T-helper 1 cell treated with Interleukin-12 subunit alpha and Interleukin-12 subunit beta and Interleukin-4 antibody, amounts not matched to agents 30 μg/mL and 1 μg/mL, for 36 hours (primary cell): ENCODE measurements at regions not wholly inside any gene's neighbourhood (a gene's known extent, or its start where the extent isn't known, plus 50 kb on each side); places are given as distances from the start of the nearest gene placed in this dataset.
"Not testable (repeated sequence)": the region's sequence is repeated elsewhere in the genome, so short reads cannot be mapped to it uniquely, and the experiment has no call there.

Experiments
- H3K27ac Mint-ChIP-seq: one replicate; pipeline ENCODE4 v1.8.0; 2021; ENCODE audit warnings: mild to moderate bottlenecking, mixed read lengths
- H3K27me3 Mint-ChIP-seq: one replicate; pipeline ENCODE4 v1.8.0; 2021; ENCODE audit warnings: low read depth, mixed read lengths
- H3K36me3 Mint-ChIP-seq: one replicate; pipeline ENCODE4 v1.8.0; 2021; ENCODE audit warnings: low read depth, mixed read lengths
- H3K4me1 Mint-ChIP-seq: one replicate; pipeline ENCODE4 v1.8.0; 2021; ENCODE audit warnings: low read depth, mixed read lengths
- H3K4me3 Mint-ChIP-seq: one replicate; pipeline ENCODE4 v1.8.0; 2021; ENCODE audit warnings: mild to moderate bottlenecking, moderate library complexity, mixed read lengths
- H3K9me3 Mint-ChIP-seq: one replicate; pipeline ENCODE4 v1.8.0; 2021; ENCODE audit warnings: mixed read lengths

DNA sequence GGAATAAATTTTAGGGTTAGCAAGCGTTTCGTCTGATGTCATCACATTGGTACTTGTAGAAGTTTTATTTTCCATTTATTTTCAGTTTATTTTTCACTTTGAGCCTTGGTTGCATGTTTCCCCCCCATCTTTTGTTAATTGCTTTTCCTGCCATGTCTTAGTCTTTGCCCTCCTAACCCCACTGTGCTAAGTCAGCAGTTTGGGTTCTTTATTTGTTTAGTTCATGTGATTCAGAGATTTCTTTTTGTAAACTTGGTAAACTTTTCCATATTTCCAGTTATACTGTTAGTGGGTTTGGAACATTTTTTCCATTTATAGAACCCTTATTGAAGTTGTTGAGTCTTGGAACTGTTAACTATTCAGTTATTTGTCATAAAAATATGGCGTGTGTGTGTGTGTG lies 252.9 kb upstream of the ANKH start:
- no peak overlapping the region for H3K27ac Mint-ChIP-seq
- H3K9me3 Mint-ChIP-seq, result peaks cover 8% of the 10 kb centered on the region

DNA sequence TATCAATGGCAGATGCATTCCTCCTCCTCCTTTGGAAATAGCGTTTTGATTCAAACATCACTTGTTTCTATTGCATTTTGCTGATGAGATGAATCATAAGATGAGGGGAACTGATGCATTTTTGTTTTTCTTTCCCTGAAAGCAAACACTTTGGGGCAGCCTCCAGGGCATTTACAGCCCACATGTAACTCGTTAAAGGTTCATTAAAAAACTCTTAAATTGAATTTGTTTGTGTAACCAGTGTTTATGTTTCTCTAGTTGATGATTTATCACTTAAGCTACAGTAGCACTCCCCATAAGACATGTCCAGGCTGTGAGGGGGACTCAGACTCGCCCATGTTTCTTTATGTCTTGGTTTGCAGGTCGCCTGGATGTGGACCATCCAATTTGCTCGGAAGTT lies 246.1 kb upstream of the ANKH start:
- Mint-ChIP-seq H3K4me1 (no peaks in the 10 kb centered on the region), H3K9me3 (peaks cover 8% of the 10 kb centered on the region), H3K4me3 (no peak overlapping the region), H3K36me3 (no peaks in the 10 kb centered on the region), H3K27me3 (no peaks in the 10 kb centered on the region), H3K27ac (no peak overlapping the region)

More for the DNA sequence above, 252.9 kb upstream of the ANKH start:
- Mint-ChIP-seq H3K4me3 (no peak overlapping the region), H3K27me3 (no peaks in the 10 kb centered on the region), H3K4me1 (no peaks in the 10 kb centered on the region), H3K36me3 (no peaks in the 10 kb centered on the region)

- Mint-ChIP-seq H3K36me3 (no peaks in the 10 kb centered on the region), H3K27ac (no peak overlapping the region), H3K4me3 (no peak overlapping the region), H3K9me3 (peaks cover 8% of the 10 kb centered on the region), H3K27me3 (no peaks in the 10 kb centered on the region), H3K4me1 (no peaks in the 10 kb centered on the region)
These were observed 245.4 kb upstream of the ANKH start for GRCh38 chr5:15116996-15117395.

GRCh38 chr5:15106530-15107283 lies 235.1 kb upstream of the ANKH start:
- peaks cover 3% of the 10 kb centered on the region for H3K9me3 Mint-ChIP-seq
- no peaks in the 10 kb centered on the region for H3K36me3 Mint-ChIP-seq
- H3K27ac Mint-ChIP-seq, result no peak overlapping the region

GRCh38 chr5:15105799-15106393 lies 234.3 kb upstream of the ANKH start:
- H3K4me3 Mint-ChIP-seq, result no peak overlapping the region
- H3K27ac Mint-ChIP-seq, result no peak overlapping the region
- peaks cover 3% of the 10 kb centered on the region for H3K9me3 Mint-ChIP-seq
- H3K27me3 Mint-ChIP-seq, result no peaks in the 10 kb centered on the region
- H3K4me1 Mint-ChIP-seq, result peaks cover 3% of the 10 kb centered on the region
- no peaks in the 10 kb centered on the region for H3K36me3 Mint-ChIP-seq

More at GRCh38 chr5:15106530-15107283, 235.1 kb upstream of the ANKH start:
- peaks cover 3% of the 10 kb centered on the region for H3K4me1 Mint-ChIP-seq
- H3K4me3 Mint-ChIP-seq, result no peak overlapping the region
- H3K27me3 Mint-ChIP-seq, result no peaks in the 10 kb centered on the region

DNA sequence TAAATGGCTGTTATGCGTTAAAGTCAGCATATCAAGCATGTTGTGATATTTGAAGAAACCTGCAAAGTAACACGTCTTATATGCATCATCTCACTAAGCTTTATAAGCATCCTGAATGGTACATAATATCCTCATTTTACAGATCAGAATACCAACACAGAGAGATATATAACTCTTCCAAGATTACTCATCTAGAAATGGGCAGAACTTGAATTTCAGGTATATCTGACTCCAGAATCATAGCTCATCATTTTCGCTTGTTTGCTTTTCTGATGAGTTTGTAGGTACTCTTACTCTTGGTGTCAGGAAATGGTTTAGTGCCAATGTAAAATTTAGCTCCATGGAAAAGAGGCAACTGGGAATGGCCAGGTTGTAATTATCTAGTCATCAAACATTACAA lies 232.3 kb upstream of the ANKH start:
- no peaks in the 10 kb centered on the region for H3K27me3 Mint-ChIP-seq
- H3K27ac Mint-ChIP-seq, result no peak overlapping the region

GRCh38 chr5:15103130-15103529 lies 231.6 kb upstream of the ANKH start:
- Mint-ChIP-seq H3K27ac (peak overlapping the region; percentile 3), H3K4me1 (peaks cover 3% of the 10 kb centered on the region), H3K27me3 (no peaks in the 10 kb centered on the region), H3K36me3 (no peaks in the 10 kb centered on the region), H3K4me3 (no peak overlapping the region), H3K9me3 (no peaks in the 10 kb centered on the region)

More for the DNA sequence above, 232.3 kb upstream of the ANKH start:
- H3K36me3 Mint-ChIP-seq, result no peaks in the 10 kb centered on the region
- no peak overlapping the region for H3K4me3 Mint-ChIP-seq
- no peaks in the 10 kb centered on the region for H3K9me3 Mint-ChIP-seq
- H3K4me1 Mint-ChIP-seq, result peaks cover 3% of the 10 kb centered on the region

DNA sequence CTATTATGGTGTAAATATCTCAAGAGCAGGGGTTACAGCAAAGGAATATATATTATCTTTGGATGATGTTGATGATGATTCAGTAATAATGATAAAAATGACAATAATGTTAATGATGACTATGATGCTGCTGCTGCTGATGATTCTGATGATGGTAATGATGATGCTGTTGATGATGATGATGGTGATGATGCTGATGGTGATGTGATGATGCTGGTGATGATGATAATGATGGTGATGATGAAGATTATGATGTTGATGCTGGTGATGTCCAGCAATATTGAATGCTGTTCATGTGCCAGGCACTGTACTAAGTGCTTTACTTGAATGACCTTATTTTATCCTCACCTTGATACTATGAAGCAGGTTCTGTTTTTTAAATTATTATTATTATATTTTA lies 226.0 kb upstream of the ANKH start:
- peaks cover 12% of the 10 kb centered on the region for H3K9me3 Mint-ChIP-seq
- H3K36me3 Mint-ChIP-seq, result no peaks in the 10 kb centered on the region
- no peaks in the 10 kb centered on the region for H3K4me1 Mint-ChIP-seq
- no peak overlapping the region for H3K27ac Mint-ChIP-seq
- no peak overlapping the region for H3K4me3 Mint-ChIP-seq
- no peaks in the 10 kb centered on the region for H3K27me3 Mint-ChIP-seq

- H3K27ac Mint-ChIP-seq, H3K36me3 Mint-ChIP-seq, H3K27me3 Mint-ChIP-seq, H3K4me1 Mint-ChIP-seq, H3K4me3 Mint-ChIP-seq: not testable (repeated sequence)
- peaks cover 12% of the 10 kb centered on the region for H3K9me3 Mint-ChIP-seq
These were observed 225.1 kb upstream of the ANKH start for GRCh38 chr5:15096686-15097085.

- Mint-ChIP-seq H3K27me3 (no peaks in the 10 kb centered on the region), H3K36me3 (no peaks in the 10 kb centered on the region), H3K27ac (no peak overlapping the region), H3K4me1 (no peaks in the 10 kb centered on the region), H3K9me3 (peaks cover 12% of the 10 kb centered on the region), H3K4me3 (no peak overlapping the region)
These were observed 221.2 kb upstream of the ANKH start for GRCh38 chr5:15092801-15093200.

DNA sequence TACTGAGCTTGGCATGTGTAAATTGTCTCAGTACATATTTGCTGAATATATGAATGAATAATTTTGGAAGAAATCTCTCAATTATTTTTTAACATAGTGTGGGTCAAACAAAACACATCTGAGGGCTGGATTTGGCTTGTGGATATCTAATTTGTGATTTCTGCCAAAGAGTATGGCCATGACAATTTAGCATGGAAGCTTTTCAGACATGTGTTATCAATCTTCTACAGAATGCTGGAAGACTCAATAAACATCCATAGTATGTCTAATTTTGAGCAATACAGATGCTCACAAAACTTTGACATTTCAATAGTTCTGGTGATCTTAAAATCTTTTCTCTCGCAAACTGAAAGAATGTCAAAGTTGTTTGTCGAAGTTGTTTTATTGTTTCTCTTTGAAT lies 214.1 kb upstream of the ANKH start:
- no peaks in the 10 kb centered on the region for H3K4me1 Mint-ChIP-seq
- H3K27me3 Mint-ChIP-seq, result no peaks in the 10 kb centered on the region
- H3K27ac Mint-ChIP-seq, result no peak overlapping the region
- peaks cover 2% of the 10 kb centered on the region for H3K9me3 Mint-ChIP-seq
- H3K4me3 Mint-ChIP-seq, result no peak overlapping the region
- H3K36me3 Mint-ChIP-seq, result no peaks in the 10 kb centered on the region

DNA sequence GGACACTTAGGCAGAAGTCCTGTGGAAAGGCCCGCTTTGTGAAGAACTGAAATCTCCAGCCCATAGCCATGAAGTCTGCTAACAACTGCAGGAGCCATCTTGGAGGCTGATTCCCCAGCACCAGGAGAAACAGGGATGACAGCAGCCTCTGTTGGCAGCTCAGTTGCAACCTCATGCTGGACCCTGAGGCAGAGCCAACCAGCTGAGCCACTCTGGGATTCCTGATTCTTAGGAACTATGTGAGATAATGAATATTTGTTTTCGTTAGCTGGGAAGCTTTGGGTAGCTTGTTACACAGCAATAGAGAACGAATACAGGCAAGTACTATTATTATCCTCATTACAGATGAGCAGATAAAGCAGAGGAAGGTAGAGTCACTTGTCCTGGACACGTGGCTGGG lies 210.5 kb upstream of the ANKH start:
- H3K4me1 Mint-ChIP-seq, result no peaks in the 10 kb centered on the region
- H3K27me3 Mint-ChIP-seq, result no peaks in the 10 kb centered on the region
- H3K9me3 Mint-ChIP-seq, result peaks cover 8% of the 10 kb centered on the region
- H3K27ac Mint-ChIP-seq, result no peak overlapping the region
- H3K4me3 Mint-ChIP-seq, result no peak overlapping the region
- no peaks in the 10 kb centered on the region for H3K36me3 Mint-ChIP-seq

DNA sequence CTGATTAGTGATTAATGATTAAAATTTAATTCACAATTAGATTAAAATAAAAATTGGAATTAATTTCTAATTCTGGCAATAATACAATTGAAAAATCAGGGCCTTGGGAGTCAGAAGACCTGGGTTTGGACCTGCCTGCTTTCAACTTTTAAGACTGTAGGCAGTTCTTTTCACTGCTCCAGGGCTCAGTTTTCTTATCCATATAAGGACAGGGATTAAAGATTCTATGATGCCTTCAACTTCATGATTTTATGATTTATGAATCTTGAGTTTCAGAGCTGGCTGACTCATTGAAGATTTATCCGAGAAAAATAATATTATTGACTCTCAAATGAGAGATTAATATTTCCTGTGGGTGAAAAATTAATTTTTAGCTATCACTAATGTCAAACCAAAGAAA lies 208.6 kb upstream of the ANKH start:
- no peak overlapping the region for H3K27ac Mint-ChIP-seq
- H3K4me3 Mint-ChIP-seq, result no peak overlapping the region
- H3K4me1 Mint-ChIP-seq, result no peaks in the 10 kb centered on the region
- H3K27me3 Mint-ChIP-seq, result no peaks in the 10 kb centered on the region
- peaks cover 8% of the 10 kb centered on the region for H3K9me3 Mint-ChIP-seq
- H3K36me3 Mint-ChIP-seq, result no peaks in the 10 kb centered on the region

DNA sequence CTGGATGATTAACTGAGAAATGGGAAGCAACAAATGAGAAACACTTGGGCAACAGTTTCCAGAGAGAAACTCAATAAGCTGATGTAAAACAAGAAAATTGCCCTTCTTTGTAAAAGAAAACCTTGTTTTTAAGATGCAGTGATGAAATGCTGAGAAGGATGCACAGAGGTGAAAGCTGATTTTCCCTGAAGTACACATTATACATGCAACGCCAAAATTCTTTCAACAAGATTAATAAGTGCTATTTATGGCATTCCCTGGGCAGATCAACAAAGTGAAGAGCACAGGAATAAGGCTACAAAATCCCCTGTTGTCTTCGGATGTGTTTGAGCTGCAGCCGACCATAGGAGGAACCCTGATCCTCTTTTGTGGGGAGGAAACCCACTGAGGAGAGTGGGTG lies 208.0 kb upstream of the ANKH start:
- H3K4me3 Mint-ChIP-seq, result no peak overlapping the region
- H3K27me3 Mint-ChIP-seq, result no peaks in the 10 kb centered on the region
- H3K36me3 Mint-ChIP-seq, result no peaks in the 10 kb centered on the region
- H3K9me3 Mint-ChIP-seq, result peaks cover 8% of the 10 kb centered on the region
- H3K27ac Mint-ChIP-seq, result no peak overlapping the region
- H3K4me1 Mint-ChIP-seq, result no peaks in the 10 kb centered on the region

GRCh38 chr5:15074651-15075050 lies 203.1 kb upstream of the ANKH start:
- Mint-ChIP-seq H3K27me3 (no peaks in the 10 kb centered on the region), H3K4me3 (no peak overlapping the region), H3K36me3 (no peaks in the 10 kb centered on the region), H3K27ac (no peak overlapping the region), H3K9me3 (peaks cover 3% of the 10 kb centered on the region), H3K4me1 (peaks cover 3% of the 10 kb centered on the region)
